OCI-LY1 (cell line): ENCODE measurements at regions not wholly inside any gene's neighbourhood (a gene's known extent, or its start where the extent isn't known, plus 50 kb on each side); places are given as distances from the start of the nearest gene placed in this dataset.

Source experiments
- H2AFZ ChIP-seq: fragments of 200-600 bp; sonication (generic), shearing (Covaris generic); 2 replicates; pipeline ENCODE4 v1.6.0; 2014; ENCODE audit warnings: antibody characterized with exemption, mild to moderate bottlenecking, low read length
- H3F3A ChIP-seq: fragments of 200-600 bp; sonication (generic), shearing (Covaris generic); 2 replicates; pipeline ENCODE4 v1.6.0; 2014; ENCODE audit warnings: mild to moderate bottlenecking, antibody characterized with exemption, low read length, moderate library complexity; ENCODE audit not compliant: insufficient read depth
- H3K27ac ChIP-seq: fragments of 200-600 bp; sonication (generic); 2 replicates; pipeline ENCODE4 v1.5.1; 2014; ENCODE audit warnings: low read length, mixed run types, mild to moderate bottlenecking, low read depth; ENCODE audit not compliant: poor library complexity, severe bottlenecking
- H3K27me3 ChIP-seq: fragments of 200-600 bp; sonication (generic); 2 replicates; pipeline ENCODE4 v1.6.0; 2014; ENCODE audit warnings: antibody characterized with exemption, mild to moderate bottlenecking, low read length, moderate library complexity; ENCODE audit not compliant: insufficient read depth
- H3K36me3 ChIP-seq: fragments of 200-600 bp; sonication (generic); 2 replicates; pipeline ENCODE4 v1.6.1; 2014; ENCODE audit warnings: mild to moderate bottlenecking, antibody characterized with exemption, low read length, moderate library complexity, mixed read lengths; ENCODE audit not compliant: insufficient read depth
- H3K4me1 ChIP-seq: fragments of 200-600 bp; sonication (generic); 2 replicates; pipeline ENCODE4 v1.5.1; 2014; ENCODE audit warnings: mild to moderate bottlenecking, low read length, moderate library complexity; ENCODE audit not compliant: insufficient read depth, severe bottlenecking
- H3K4me2 ChIP-seq: fragments of 200-600 bp; sonication (generic), shearing (Covaris generic); 2 replicates; pipeline ENCODE4 v1.6.1; 2014; ENCODE audit warnings: low read length
- H3K4me3 ChIP-seq: fragments of 200-600 bp; sonication (generic); 2 replicates; pipeline ENCODE4 v1.5.1; 2014; ENCODE audit warnings: low read length, low read depth, mild to moderate bottlenecking, mixed read lengths; ENCODE audit not compliant: poor library complexity, severe bottlenecking
- H3K79me2 ChIP-seq: fragments of 200-600 bp; shearing (Covaris generic); 2 replicates; pipeline ENCODE4 v1.6.1; 2016; ENCODE audit warnings: mixed run types, low read length, mixed read lengths; ENCODE audit not compliant: insufficient read depth
- H3K9ac ChIP-seq: fragments of 200-600 bp; sonication (generic), shearing (Covaris generic); 2 replicates; pipeline ENCODE4 v1.6.1; 2014; ENCODE audit warnings: mild to moderate bottlenecking, low read length, mixed read lengths
- H3K9me2 ChIP-seq: fragments of 200-600 bp; sonication (generic), shearing (Covaris generic); 2 replicates; pipeline ENCODE4 v1.6.1; 2014; ENCODE audit warnings: low read depth, mild to moderate bottlenecking, low read length, mixed read lengths
- H3K9me3 ChIP-seq: fragments of 200-600 bp; shearing (Covaris generic); 2 replicates; pipeline ENCODE4 v1.6.1; 2014; ENCODE audit warnings: low read length, mixed read lengths
- H4K20me1 ChIP-seq: fragments of 200-600 bp; sonication (generic), shearing (Covaris generic); 2 replicates; pipeline ENCODE4 v1.6.0; 2016; ENCODE audit warnings: mild to moderate bottlenecking, low read length; ENCODE audit not compliant: insufficient read depth
- CTCF ChIP-seq: fragments of 200-600 bp; sonication (generic), shearing (Covaris generic); IDR thresholded peaks from 2 replicates; pipeline ENCODE4 v1.5.1; 2017; ENCODE audit warnings: mild to moderate bottlenecking, antibody characterized with exemption, low read length, moderate library complexity, mixed read lengths
- EZH2 ChIP-seq: fragments of 200-600 bp; sonication (generic), shearing (Covaris generic); IDR thresholded peaks from 2 replicates; pipeline ENCODE4 v1.8.0; 2017; ENCODE audit warnings: borderline replicate concordance, mixed run types, mild to moderate bottlenecking, antibody characterized with exemption, low read length, moderate library complexity, mixed read lengths

DNA sequence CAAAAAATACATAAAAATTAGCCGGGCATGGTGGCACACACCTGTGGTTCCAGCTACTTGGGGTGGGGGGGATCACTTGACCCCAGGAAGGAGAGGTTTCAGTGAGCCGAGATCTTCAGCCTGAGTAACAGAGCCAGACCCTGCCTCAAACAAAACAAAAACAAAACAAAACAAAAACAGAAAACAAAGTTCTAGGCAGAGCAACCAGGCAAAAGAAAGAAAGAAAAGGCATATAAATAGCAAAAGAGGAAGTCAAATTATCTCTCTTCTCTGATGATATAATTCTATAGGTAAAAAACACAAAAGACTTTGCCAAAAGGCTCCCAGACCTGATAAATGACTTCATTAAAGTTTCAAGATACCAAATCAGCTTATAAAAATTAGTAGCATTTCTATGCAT is 446.9 kb downstream of the HAO1 start:
- Histone ChIP-seq H2AFZ (no peak overlapping the region), H3K9me2 (no peaks in the 10 kb centered on the region), H3K4me2 (no peak overlapping the region), H3K36me3 (no peaks in the 10 kb centered on the region), H3F3A (no peaks in the 10 kb centered on the region), H3K79me2 (no peaks in the 10 kb centered on the region), H3K4me3 (no peak overlapping the region), H3K9me3 (no peaks in the 10 kb centered on the region), H3K27me3 (no peaks in the 10 kb centered on the region), H3K4me1 (no peaks in the 10 kb centered on the region), H3K9ac (no peak overlapping the region), H3K27ac (no peak overlapping the region), H4K20me1 (no peaks in the 10 kb centered on the region)
- no peak for TF ChIP-seq CTCF
- TF ChIP-seq EZH2 = no peak

DNA sequence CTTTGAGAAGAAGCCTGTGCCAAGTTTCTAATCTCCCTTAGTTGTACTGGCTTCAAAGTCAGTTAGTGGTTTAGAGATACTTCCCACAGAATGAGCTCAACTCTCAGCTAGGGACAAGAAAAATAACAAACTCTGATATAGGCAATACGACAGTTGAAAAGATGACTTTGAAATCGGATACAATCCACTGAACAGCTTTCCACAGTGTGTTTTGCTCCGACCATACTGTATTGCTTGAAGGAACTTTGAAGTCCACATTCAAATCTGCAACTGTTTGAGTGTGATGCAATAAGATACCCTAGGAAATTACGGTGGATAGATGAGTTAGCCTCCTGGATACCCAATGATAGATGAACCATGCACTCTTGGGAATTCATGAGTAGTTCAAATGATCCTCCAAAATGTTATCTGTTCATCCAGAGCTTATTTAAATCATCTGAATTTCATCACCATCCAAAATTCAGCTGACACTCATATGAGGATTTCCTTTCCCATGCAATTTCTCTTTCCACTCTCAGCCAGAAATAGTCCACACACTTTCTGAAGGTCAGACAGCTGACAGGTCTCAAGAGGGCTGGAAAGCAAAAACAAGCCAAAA is 443.8 kb downstream of the HAO1 start:
- no peaks in the 10 kb centered on the region for H4K20me1 ChIP-seq
- no peak overlapping the region for H3K4me2 ChIP-seq
- no peaks in the 10 kb centered on the region for H3F3A ChIP-seq
- no peaks in the 10 kb centered on the region for H3K79me2 ChIP-seq
- TF ChIP-seq EZH2 (no peak), CTCF (no peak)
- H2AFZ ChIP-seq = no peak overlapping the region
- no peaks in the 10 kb centered on the region for H3K27me3 ChIP-seq
- H3K36me3 ChIP-seq = no peaks in the 10 kb centered on the region
- H3K9ac ChIP-seq = no peak overlapping the region
- no peaks in the 10 kb centered on the region for H3K9me2 ChIP-seq
- H3K9me3 ChIP-seq = no peaks in the 10 kb centered on the region
- H3K4me3 ChIP-seq = no peak overlapping the region
- H3K27ac ChIP-seq = no peak overlapping the region
- no peaks in the 10 kb centered on the region for H3K4me1 ChIP-seq

- H3K9me2 ChIP-seq = no peaks in the 10 kb centered on the region
- H3K79me2 ChIP-seq = no peaks in the 10 kb centered on the region
- no peak for TF ChIP-seq EZH2
- no peak for TF ChIP-seq CTCF
- no peak overlapping the region for H3K4me3 ChIP-seq
- H3F3A ChIP-seq = no peaks in the 10 kb centered on the region
- no peaks in the 10 kb centered on the region for H3K36me3 ChIP-seq
- H3K9ac ChIP-seq = no peak overlapping the region
- H3K9me3 ChIP-seq = no peaks in the 10 kb centered on the region
- no peaks in the 10 kb centered on the region for H3K4me1 ChIP-seq
- H3K27ac ChIP-seq = no peak overlapping the region
- H3K27me3 ChIP-seq = no peaks in the 10 kb centered on the region
- no peak overlapping the region for H2AFZ ChIP-seq
- no peaks in the 10 kb centered on the region for H4K20me1 ChIP-seq
- no peak overlapping the region for H3K4me2 ChIP-seq
Observed at GRCh38 chr20:7497985-7498384, 442.3 kb downstream of the HAO1 start.
